Caco-2 (cell line): ENCODE measurements at regions not wholly inside any gene's neighbourhood (a gene's known extent, or its start where the extent isn't known, plus 50 kb on each side); places are given as distances from the start of the nearest gene placed in this dataset.

Experiments used
- BruUV-seq: library from RNA; stranded (reverse); fragments of 400-500 nt; replicated peaks from 2 replicates; lab custom pipeline; 2021; lab: Mats Ljungman, UMichigan
- CTCF ChIA-PET: fragments of 300-600 bp; sonication (Branson Sonifier 250); formaldehyde crosslinking; loops from one replicate; lab custom pipeline; 2022; ENCODE audit warnings: antibody characterized with exemption; lab: Charles Lee
- POLR2A ChIA-PET: fragments of 300-600 bp; sonication (Branson Sonifier 250); formaldehyde crosslinking; loops from one replicate; lab custom pipeline; 2022; ENCODE audit warnings: antibody characterized with exemption; lab: Charles Lee
- DNase-seq, 2 experiments: peaks; one replicate each; pipeline versions ENCODE4 v3.0.0 to v3.0.0-alpha.2; 2020 to 2022
- H3K27me3 ChIP-seq: replicated peaks from 2 replicates; pipeline ENCODE4 v1.6.0; 2011; ENCODE audit warnings: low read length; ENCODE audit not compliant: control insufficient read depth, insufficient read depth
- H3K36me3 ChIP-seq: 2 replicates; pipeline ENCODE4 v1.5.1; 2011; ENCODE audit warnings: low read length; ENCODE audit not compliant: control insufficient read depth, insufficient read depth
- H3K4me1 ChIP-seq: fragments of 250-450 bp; sonication (Bioruptor Pico); 2 replicates; pipeline ENCODE4 v1.5.1; 2020; ENCODE audit warnings: mild to moderate bottlenecking
- H3K4me3 ChIP-seq: 2 replicates; pipeline ENCODE4 v1.5.1; 2011; ENCODE audit warnings: low read depth, mild to moderate bottlenecking, control low read depth, low read length
- H3K9me3 ChIP-seq: fragments of 250-450 bp; sonication (Bioruptor Pico); 2 replicates; pipeline ENCODE4 v1.5.1; 2020; ENCODE audit warnings: mild to moderate bottlenecking, moderate library complexity
- H3K27ac Mint-ChIP-seq: one replicate; pipeline ENCODE4 v1.8.0; 2022; ENCODE audit warnings: mixed read lengths; ENCODE audit not compliant: unreplicated experiment
- H3K27me3 Mint-ChIP-seq: one replicate; pipeline ENCODE4 v1.8.0; 2022; ENCODE audit warnings: mixed read lengths; ENCODE audit not compliant: insufficient read depth, unreplicated experiment
- H3K36me3 Mint-ChIP-seq: one replicate; pipeline ENCODE4 v1.8.0; 2022; ENCODE audit warnings: mild to moderate bottlenecking, mixed read lengths; ENCODE audit not compliant: insufficient read depth, unreplicated experiment
- H3K4me1 Mint-ChIP-seq: one replicate; pipeline ENCODE4 v1.8.0; 2022; ENCODE audit warnings: low read depth, mixed read lengths; ENCODE audit not compliant: unreplicated experiment
- H3K4me3 Mint-ChIP-seq: one replicate; pipeline ENCODE4 v1.8.0; 2022; ENCODE audit warnings: mild to moderate bottlenecking, moderate library complexity, mixed read lengths; ENCODE audit not compliant: unreplicated experiment
- H3K9me3 Mint-ChIP-seq: one replicate; pipeline ENCODE4 v1.8.0; 2022; ENCODE audit warnings: mixed read lengths; ENCODE audit not compliant: unreplicated experiment
- intact Hi-C: fragments of 100-400 bp; cut with micrococcal nuclease; formaldehyde crosslinking; loops from one replicate; pipeline ENCODE4 v1.10.0; 2022; ENCODE audit not compliant: unreplicated experiment
- TF ChIP-seq, protein P1 (sequence below), 2 experiments: fragments of 200-600 bp in 1 of 2; IDR thresholded peaks; 1 replicate in 1 of 2; 2 replicates in 1 of 2; pipeline versions ENCODE4 v1.5.1 to v1.8.0; 2011 to 2022; ENCODE audit warnings: antibody characterized with exemption in 1 of 2, control low read depth in 1 of 2, inconsistent platforms in 1 of 2, low read depth in 1 of 2, low read length in 1 of 2, mild to moderate bottlenecking in 1 of 2, moderate library complexity in 1 of 2; ENCODE audit not compliant: insufficient read depth in 1 of 2, severe bottlenecking in 1 of 2, unreplicated experiment in 1 of 2

GRCh38 chr16:52756812-52757517, 210.0 kb upstream of the TOX3 start:
- no TSS peak for BruUV-seq
- Mint-ChIP-seq H3K4me3 (no peak overlapping the region), H3K27ac (no peak overlapping the region), H3K4me1 (no peaks in the 10 kb centered on the region), H3K36me3 (no peaks in the 10 kb centered on the region), H3K9me3 (no peaks in the 10 kb centered on the region), H3K27me3 (no peaks in the 10 kb centered on the region)
- intact Hi-C loops = no loop called here
- POLR2A ChIA-PET = no interaction called here
- H3K27me3 ChIP-seq = no peaks in the 10 kb centered on the region
- CTCF ChIA-PET = no interaction called here
- no peak for DNase-seq
- TF ChIP-seq, protein P1, sequence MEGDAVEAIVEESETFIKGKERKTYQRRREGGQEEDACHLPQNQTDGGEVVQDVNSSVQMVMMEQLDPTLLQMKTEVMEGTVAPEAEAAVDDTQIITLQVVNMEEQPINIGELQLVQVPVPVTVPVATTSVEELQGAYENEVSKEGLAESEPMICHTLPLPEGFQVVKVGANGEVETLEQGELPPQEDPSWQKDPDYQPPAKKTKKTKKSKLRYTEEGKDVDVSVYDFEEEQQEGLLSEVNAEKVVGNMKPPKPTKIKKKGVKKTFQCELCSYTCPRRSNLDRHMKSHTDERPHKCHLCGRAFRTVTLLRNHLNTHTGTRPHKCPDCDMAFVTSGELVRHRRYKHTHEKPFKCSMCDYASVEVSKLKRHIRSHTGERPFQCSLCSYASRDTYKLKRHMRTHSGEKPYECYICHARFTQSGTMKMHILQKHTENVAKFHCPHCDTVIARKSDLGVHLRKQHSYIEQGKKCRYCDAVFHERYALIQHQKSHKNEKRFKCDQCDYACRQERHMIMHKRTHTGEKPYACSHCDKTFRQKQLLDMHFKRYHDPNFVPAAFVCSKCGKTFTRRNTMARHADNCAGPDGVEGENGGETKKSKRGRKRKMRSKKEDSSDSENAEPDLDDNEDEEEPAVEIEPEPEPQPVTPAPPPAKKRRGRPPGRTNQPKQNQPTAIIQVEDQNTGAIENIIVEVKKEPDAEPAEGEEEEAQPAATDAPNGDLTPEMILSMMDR (IDR thresholded peaks at IDR 0.05; ENCODE audit: insufficient read depth in 1 of 2, low read depth in 1 of 2, low read length in 1 of 2, severe bottlenecking in 1 of 2, unreplicated experiment in 1 of 2) = no peak
- H3K4me3 ChIP-seq = no peak overlapping the region
- no peaks in the 10 kb centered on the region for H3K36me3 ChIP-seq
- no peaks in the 10 kb centered on the region for H3K4me1 ChIP-seq
- H3K9me3 ChIP-seq = no peaks in the 10 kb centered on the region

DNA sequence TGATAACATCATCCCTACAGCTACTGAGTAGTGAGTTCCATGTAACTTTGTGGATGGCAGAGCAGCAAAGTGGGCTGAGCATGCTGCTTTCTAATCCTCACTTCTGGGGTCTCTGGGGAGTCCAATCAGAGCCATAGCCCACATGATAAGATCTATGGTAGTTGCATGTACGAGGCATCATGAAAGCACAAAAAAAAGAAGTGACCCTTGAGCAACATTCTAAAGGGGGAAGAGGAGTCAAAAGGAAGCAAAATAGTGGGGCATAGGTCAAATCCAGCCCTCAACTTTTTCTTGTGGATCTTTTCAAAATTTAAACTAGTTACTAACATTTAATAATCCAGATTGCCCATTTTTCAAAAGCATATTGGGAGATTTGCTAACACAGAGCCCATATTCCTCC, 208.5 kb upstream of the TOX3 start:
- no peaks in the 10 kb centered on the region for H3K27me3 ChIP-seq
- BruUV-seq = no TSS peak
- Mint-ChIP-seq H3K9me3 (no peaks in the 10 kb centered on the region), H3K36me3 (no peaks in the 10 kb centered on the region), H3K4me3 (no peak overlapping the region), H3K4me1 (no peaks in the 10 kb centered on the region), H3K27me3 (no peaks in the 10 kb centered on the region), H3K27ac (no peak overlapping the region)
- no peak overlapping the region for H3K4me3 ChIP-seq
- intact Hi-C loops = no loop called here
- no peaks in the 10 kb centered on the region for H3K9me3 ChIP-seq
- H3K4me1 ChIP-seq = no peaks in the 10 kb centered on the region
- TF ChIP-seq, protein P1 (IDR thresholded peaks at IDR 0.05; ENCODE audit: insufficient read depth in 1 of 2, low read depth in 1 of 2, low read length in 1 of 2, severe bottlenecking in 1 of 2, unreplicated experiment in 1 of 2) = no peak
- DNase-seq = no peak
- H3K36me3 ChIP-seq = no peaks in the 10 kb centered on the region
- CTCF ChIA-PET = no interaction called here
- POLR2A ChIA-PET = no interaction called here

DNA sequence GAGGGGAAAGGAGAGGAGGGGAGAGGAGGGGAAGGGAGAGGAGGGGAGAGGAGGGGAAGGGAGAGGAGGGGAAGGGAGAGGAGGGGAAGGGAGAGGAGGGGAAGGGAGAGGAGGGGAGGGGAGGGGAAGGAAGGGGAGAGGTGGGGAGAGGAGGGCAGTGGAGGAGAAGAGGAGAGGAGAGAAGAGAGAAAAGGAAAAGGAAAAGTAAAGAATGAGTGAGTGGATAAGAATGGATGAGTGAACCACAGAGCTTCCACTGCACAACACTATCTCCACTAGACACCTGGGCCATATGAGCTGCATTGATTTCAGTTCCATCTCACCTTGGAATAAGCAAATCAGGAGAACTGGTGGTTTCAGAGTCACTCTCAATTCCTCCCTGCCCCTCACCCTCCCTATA, 204.1 kb upstream of the TOX3 start:
- BruUV-seq = no TSS peak
- intact Hi-C loops = no loop called here
- Histone ChIP-seq H3K4me1 (no peaks in the 10 kb centered on the region), H3K9me3 (no peaks in the 10 kb centered on the region), H3K36me3 (no peaks in the 10 kb centered on the region; the same call in 1 of the 2 replicates), H3K27me3 (no peaks in the 10 kb centered on the region), H3K4me3 (no peak overlapping the region)
- Mint-ChIP-seq H3K27ac (no peak overlapping the region), H3K4me3 (no peak overlapping the region), H3K36me3 (no peaks in the 10 kb centered on the region), H3K4me1 (no peaks in the 10 kb centered on the region), H3K9me3 (no peaks in the 10 kb centered on the region), H3K27me3 (peaks cover 3% of the 10 kb centered on the region)
- TF ChIP-seq, protein P1 (IDR thresholded peaks at IDR 0.05; ENCODE audit: insufficient read depth in 1 of 2, low read depth in 1 of 2, low read length in 1 of 2, severe bottlenecking in 1 of 2, unreplicated experiment in 1 of 2) = no peak
- DNase-seq = no peak
- ChIA-PET CTCF (no interaction called here), POLR2A (no interaction called here)
